ENCODE measurements at regions not wholly inside any gene's neighbourhood (a gene's known extent, or its start where the extent isn't known, plus 50 kb on each side); places are given as distances from the start of the nearest gene placed in this dataset.

DNA sequence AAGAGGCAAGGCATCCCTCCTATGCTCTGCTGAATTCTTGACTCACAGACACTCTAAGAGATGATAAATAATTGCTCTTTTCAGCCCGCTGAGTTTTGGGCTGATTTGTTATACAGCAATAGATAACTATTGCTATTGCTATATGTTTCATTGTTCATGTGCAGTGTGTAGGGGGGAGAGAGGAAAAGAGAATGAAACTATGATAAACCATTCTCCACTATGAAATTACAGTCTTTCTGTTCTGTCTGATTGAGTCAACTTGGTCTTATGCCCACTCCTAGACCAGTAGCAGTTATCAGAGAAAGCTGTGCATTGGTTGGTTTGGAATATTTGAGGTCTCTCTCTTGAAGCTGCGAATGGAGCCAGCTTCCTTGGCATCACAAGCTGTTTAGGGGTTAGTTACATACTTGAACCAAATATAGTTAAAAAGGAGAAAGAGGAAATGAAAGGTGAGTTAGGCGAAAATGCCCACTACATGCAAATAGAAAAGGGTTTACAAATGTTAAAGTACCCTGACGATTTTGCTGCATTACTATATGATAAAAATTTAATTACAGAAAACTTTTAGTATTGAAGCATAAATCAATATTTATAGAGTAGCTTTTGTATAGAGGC lies 136.3 kb upstream of the ACTBL2 start:
- DNase-seq (ENCODE audit: low read depth): no peak

DNA sequence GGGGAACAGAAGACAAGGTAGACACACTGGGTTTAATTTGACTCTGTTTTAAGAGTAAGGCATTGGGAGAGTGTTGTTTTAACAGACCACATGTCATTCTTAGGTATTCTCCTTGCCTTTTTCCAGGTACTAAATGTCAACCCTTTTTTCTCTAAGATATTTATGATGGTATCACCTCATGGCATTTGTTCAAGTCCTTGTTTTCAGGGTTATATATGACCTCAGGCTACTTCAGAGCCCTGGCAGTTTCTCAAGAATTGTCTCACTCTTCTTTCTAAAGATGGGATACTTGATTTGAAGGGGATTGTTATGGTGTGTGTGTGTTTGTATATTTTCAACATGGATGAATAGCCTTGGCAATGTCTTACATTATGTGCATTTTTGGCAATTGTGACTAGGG lies 131.1 kb upstream of the ACTBL2 start:
- no peak for DNase-seq (ENCODE audit: low read depth)

- DNase-seq (ENCODE audit: low read depth): no peak
These were observed 128.6 kb upstream of the ACTBL2 start for GRCh38 chr5:57611177-57611576.

DNA sequence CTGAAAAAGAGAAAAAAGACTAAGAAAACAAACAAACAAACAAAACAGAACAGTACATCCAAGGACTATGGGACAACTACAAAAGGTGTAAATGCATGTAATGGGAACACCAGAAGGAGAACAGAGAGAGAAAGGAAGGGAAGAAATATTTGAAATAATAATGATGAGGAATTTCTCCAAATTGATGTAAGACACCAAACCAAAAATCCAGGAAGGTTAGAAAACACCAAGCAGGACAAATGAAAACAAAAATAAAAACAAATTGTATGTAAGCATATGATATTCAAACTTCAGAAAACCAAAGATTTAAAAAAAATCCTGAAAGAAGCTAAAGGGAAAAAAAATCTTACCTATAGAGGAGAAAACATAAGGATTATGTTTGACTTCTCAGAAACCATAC lies 125.9 kb upstream of the ACTBL2 start:
- DNase-seq (ENCODE audit: low read depth): no peak

DNA sequence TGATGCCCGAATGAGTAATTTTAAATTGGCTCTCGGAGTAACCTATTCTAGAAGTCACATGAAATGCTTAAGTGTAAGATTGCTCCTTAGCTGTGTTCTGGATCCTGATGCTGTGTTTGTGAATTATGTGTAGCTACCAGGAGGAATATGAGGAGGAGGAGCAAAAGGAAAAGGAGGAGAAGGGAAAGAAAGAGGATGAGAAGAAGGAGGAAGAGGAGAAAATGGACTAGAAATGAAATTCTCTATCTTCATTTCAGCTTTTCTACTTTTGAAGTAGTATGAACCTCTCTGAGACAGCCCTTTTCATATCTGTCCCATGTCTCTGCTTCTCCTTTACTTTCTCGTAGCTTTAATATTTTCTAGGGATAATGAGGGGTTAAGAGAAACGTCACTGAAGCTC lies 119.4 kb upstream of the ACTBL2 start:
- DNase-seq (ENCODE audit: low read depth): no peak

DNA sequence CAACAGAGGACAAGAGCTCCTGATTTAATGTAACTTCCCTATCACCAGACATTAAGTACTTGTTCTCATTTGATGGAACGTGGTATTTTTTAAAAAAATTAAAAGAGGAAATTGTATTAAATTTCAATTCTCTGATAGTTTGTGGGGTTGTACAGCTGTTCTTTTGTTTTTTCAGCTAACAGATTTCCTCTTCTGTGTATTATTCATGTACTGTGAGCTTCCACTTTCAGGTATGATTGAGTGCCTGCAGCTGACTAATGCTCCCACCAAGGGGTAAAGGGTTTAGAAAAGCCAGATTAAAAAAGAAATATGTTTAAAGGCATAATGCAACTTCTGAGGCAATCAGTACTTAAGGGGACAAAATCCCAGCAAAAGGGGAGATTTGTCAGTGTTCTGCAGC lies 117.7 kb upstream of the ACTBL2 start:
- no peak for DNase-seq (ENCODE audit: low read depth)

GRCh38 chr5:57598756-57599155 lies 116.1 kb upstream of the ACTBL2 start:
- DNase-seq (ENCODE audit: low read depth): no peak

DNA sequence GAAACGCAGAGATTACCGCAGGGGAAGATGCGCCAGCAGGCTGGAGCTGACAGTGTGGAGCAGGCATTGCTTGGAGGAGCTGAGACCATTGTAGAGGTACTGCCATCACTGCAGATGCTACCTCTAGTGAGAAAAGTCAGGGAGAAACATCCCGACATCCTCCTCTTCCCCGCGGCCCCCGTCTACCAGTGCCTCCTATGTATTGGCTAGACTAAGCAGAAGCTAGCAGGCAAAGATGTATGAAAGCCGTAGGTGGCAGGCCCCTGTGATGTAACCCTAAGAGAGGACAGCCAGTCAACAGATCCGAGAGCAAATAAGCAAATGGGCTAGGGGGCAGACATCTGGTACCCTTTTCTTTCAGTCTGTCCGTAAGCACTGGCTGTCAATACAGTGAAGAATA lies 115.5 kb upstream of the ACTBL2 start:
- no peak for DNase-seq (ENCODE audit: low read depth)

DNA sequence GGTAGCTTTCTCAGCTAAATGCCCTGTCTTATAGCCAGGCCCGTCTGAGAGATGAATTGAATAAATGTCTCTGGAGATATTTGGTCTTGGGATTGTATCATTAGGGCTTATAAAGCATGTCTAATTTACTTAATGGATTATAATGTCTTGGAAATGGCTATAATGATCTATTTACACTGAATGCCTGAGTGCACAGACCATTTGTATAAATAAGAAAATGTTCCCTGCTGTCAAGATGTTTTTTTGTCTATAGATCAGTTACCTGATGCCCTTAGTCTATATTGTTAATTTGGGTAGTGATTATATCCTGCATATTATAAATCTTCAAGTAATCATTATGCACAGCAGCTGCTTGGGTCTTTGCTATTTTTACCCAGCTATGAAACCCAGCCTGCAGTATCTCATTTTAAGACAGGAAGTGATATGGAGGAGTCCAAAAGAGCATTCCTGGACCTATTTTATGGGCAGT lies 112.9 kb upstream of the ACTBL2 start:
- no peak for DNase-seq (ENCODE audit: low read depth)

DNA sequence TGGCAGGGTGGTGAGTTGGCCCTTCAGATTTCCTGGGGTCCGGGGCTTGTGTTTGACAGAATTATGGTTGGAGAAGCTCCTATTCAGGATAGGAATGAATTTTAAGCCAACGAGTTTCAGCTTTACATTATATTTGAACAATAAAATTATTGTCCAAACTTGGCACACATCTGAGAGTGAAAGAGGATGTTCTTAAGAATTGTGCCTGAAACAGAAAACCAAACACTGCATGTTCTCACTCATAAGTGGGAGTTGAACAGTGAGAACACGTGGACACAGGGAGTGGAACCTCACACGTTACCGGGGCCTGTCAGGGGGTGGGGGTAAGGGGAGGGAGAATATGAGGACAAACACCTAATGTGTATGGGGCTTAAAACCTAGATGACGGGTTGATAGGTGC lies 111.8 kb upstream of the ACTBL2 start:
- no peak for DNase-seq (ENCODE audit: low read depth)

DNA sequence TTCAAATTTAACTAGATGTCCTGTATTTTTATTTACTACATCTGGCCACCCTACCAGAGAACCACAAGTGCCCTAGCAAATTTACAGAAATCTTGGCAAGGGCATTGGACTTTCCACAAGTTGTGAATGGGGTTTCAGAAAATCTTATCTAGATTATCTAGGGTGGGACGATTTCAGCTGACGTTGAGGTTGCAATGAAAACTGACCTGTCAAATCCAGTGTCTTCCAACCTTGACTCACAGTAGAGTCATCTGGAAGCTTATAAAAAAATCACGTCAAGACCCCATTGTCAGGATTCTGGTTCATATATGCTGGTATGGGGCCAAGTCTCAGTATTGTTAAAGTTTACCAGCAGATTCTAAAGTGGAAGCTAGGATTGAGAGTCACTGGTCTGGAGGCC lies 109.6 kb upstream of the ACTBL2 start:
- no peak for DNase-seq (ENCODE audit: low read depth)

DNA sequence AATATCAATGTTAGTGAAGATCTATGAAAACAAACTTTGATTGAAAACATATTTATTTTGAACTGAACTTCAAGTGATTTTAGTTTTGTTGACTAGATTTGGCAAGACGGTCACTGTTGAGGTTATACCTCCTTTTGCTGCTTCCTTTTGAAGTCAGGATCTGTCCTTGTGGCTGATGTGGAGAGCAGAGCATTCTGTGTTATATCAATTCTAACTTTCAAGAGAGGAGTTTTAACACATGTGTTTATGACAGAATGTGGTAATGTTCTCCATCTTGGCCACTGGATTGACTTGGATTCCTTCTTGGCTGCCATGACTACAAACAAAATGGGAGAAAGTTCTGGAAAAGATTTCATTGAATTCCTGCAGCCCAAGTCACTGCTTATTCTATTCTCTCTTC lies 104.0 kb upstream of the ACTBL2 start:
- DNase-seq (ENCODE audit: low read depth): no peak

GRCh38 chr5:57582578-57583070 lies 100.0 kb upstream of the ACTBL2 start:
- no peak for DNase-seq (ENCODE audit: low read depth)

- no peak for DNase-seq (ENCODE audit: low read depth)
These were observed 99.2 kb upstream of the ACTBL2 start for GRCh38 chr5:57581772-57582171.

DNA sequence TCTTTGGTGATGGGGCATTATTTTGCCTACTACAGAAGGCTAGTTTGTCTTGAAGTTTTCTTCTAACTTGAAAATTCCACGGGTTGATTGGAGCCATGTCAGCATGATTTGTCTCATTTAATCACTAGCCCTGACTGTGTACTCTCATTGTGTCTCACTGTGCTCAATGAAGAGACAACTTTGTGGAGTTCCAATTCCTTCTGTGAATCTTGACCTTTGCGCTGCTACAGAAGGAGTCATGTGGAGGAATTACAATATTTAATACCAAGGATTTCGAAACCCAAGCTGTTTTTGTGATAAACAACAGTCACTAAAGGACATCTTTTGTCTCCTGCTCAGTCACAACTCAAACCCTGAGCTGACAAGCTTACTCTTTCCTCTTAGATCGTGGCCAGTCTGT lies 98.6 kb upstream of the ACTBL2 start:
- no peak for DNase-seq (ENCODE audit: low read depth)

- no peak for DNase-seq (ENCODE audit: low read depth)
These were observed 95.0 kb upstream of the ACTBL2 start for GRCh38 chr5:57577432-57578175.

DNA sequence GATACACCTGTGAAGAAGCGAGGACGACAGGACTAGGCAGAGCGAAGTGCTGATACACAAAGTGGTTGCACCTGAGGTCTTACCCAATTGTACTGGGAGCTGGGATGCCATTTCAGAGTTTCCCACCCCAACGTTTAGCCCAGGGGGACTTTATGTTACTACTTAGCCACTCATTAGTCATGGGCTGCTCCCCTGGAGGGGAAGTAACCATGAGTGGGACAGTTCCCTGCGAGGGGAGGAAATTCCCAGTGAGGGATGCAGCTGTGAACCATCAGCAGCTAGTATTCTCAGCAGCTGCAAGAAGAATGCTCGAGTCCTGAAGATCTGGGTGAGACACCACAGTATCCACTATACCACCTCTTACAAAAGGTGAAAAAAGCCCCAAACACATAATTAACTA lies 93.7 kb upstream of the ACTBL2 start:
- DNase-seq (ENCODE audit: low read depth): no peak

DNA sequence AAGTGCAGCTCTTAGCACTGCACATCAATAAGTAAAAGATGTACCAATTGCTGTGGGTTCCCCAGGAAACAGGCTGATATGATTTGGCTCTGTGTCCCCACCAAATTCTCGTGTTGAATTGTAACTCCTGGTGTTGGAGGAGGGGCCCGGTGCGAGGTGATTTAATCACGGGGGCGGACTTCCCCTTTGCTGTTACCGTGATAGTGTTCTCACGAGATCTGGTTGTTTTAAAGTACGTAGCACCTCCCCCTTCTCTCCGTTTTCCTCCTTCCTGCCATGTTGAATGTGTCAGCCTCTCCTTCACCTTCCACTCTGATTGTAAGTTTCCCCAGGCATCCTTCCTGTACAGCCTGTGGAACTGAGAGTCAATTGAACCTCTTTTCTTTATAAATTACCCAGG lies 93.2 kb upstream of the ACTBL2 start:
- DNase-seq (ENCODE audit: low read depth): no peak

DNA sequence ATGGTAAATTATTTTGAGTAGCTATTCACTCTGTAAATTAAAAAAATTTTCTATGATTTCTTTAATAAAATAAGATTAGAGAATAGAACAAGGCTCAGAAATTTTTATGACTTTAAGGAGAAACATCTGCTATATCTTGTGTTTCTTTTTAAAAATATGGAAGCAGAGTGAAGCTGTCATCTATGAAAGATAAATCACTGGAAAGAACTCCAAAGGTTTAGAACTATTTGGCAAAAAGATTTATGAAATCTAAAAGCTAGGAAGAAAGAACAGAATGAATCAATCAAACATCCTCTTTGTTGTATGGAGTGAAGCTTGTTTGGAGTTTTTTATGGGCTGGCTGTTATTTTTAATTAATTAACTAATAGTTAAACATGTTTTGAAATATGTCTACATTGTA lies 89.8 kb upstream of the ACTBL2 start:
- no peak for DNase-seq (ENCODE audit: low read depth)

DNA sequence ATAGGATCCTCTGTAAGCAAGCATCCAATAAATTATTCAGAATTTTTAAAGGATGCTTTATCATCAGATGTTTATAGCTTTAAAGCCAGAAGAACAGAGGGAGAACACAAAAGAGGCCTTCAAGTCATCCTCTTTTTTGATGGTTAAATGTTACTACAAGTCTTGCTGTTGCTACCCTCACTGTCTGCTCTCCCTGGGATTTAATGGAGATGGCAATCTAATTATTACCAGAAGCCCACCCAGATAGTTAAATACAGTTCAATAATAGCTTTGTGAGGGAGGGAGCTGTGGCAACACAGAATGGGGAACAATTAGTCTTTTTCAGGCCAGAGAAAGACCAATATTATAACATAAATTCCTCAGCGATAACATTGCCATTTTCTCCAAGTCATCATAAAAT lies 87.0 kb upstream of the ACTBL2 start:
- DNase-seq (ENCODE audit: low read depth): no peak

GRCh38 chr5:57568136-57568535 lies 85.5 kb upstream of the ACTBL2 start:
- no peak for DNase-seq (ENCODE audit: low read depth)

GRCh38 chr5:57566914-57567313 lies 84.3 kb upstream of the ACTBL2 start:
- DNase-seq (ENCODE audit: low read depth): peak; percentile 70

- DNase-seq (ENCODE audit: low read depth): no peak
These were observed 78.7 kb upstream of the ACTBL2 start for GRCh38 chr5:57561231-57561842.

Measured in fibroblast of the conjunctiva (primary cell).